ENCODE measurements at regions not wholly inside any gene's neighbourhood (a gene's known extent, or its start where the extent isn't known, plus 50 kb on each side); places are given as distances from the start of the nearest gene placed in this dataset.

DNA sequence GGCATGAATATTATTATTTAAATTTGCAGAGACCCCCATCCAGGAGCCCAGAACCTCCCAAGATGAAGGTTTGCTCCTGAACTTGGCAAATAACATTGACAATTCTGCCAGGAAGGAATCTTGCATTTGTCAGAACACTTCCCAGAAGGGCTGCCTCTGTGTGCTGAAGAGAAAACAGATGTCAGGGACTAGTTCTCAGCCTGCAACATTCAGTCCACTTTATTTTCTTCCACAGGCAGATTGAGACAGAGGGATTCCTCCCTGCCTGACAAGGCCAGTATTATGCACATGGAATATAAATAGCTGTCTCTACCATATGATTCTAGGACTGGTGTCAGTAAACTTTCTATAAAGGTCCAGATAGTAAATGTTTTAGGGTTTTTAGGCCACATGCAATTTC is 171.5 kb upstream of the SIX2 start:
- peaks cover 15% of the 10 kb centered on the region for H3K27me3 ChIP-seq
- H3K9me3 ChIP-seq (replicated peaks in 1 of 3), result no peaks in the 10 kb centered on the region
- DNase-seq, result no peak
- intact Hi-C loops (cut with DNase I), result no loop called here
- no peak overlapping the region for H3K4me3 ChIP-seq
- no peak for TF ChIP-seq CTCF (IDR thresholded peaks at IDR 0.05)
- no peak for TF ChIP-seq POLR2A (IDR thresholded peaks at IDR 0.05)
- H3K27ac ChIP-seq, result no peak overlapping the region
- no peaks in the 10 kb centered on the region for H3K4me1 ChIP-seq (replicated peaks in 1 of 2)
- no peaks in the 10 kb centered on the region for H3K36me3 ChIP-seq (replicated peaks in 1 of 2)

DNA sequence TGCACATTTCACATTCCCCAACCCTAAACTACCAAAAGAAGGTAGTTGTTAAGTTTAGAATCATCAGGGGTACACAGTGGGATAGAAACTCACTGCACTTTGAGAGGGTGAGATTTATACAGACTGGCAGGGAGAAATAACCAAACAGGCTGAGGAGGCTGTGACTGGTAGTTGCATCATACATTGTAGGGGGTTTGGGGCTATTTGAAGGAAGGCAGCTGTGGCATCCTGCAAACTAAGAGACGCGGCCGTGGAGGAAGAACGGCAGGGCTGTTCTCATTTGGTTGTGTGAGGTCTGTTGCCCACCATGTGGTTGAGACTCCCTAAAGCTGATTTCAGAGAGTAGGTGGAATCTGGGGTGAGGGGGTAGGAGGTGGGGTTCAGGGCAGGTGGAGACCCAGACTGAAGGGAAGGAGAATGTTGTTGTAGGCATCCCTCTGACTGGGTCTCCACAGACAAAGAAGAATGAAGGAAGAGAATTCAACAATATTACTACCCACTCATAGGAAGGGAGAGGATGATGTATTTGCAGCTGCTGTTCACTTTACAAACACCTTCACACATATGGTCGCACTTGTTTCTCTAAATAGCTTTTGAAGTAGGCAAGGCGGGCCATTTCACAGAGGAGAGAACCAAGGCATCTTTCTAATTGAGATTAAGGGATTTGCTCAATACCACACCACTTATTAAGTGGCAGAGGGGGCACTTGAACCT is 170.9 kb upstream of the SIX2 start:
- no peaks in the 10 kb centered on the region for H3K9me3 ChIP-seq (replicated peaks in 1 of 3)
- peaks cover 15% of the 10 kb centered on the region for H3K27me3 ChIP-seq
- intact Hi-C loops (cut with DNase I), result no loop called here
- H3K36me3 ChIP-seq (replicated peaks in 1 of 2), result no peaks in the 10 kb centered on the region
- H3K4me1 ChIP-seq (replicated peaks in 1 of 2), result no peaks in the 10 kb centered on the region
- DNase-seq, result no peak
- WGBS, 4 donors, result 70 to 79% (median 76%) methylated on average over 6 of the region's 6 CpGs
- H3K4me3 ChIP-seq, result no peak overlapping the region
- no peak overlapping the region for H3K27ac ChIP-seq
- no peak for TF ChIP-seq POLR2A (IDR thresholded peaks at IDR 0.05)
- no peak for TF ChIP-seq CTCF (IDR thresholded peaks at IDR 0.05)

GRCh38 chr2:45178854-45179253 is 169.6 kb upstream of the SIX2 start:
- no peak overlapping the region for H3K27ac ChIP-seq
- no peaks in the 10 kb centered on the region for H3K9me3 ChIP-seq (replicated peaks in 1 of 3)
- H3K36me3 ChIP-seq (replicated peaks in 1 of 2), result no peaks in the 10 kb centered on the region
- intact Hi-C loops (cut with DNase I), result no loop called here
- no peak overlapping the region for H3K4me3 ChIP-seq
- H3K27me3 ChIP-seq, result peaks cover 10% of the 10 kb centered on the region
- TF ChIP-seq POLR2A (IDR thresholded peaks at IDR 0.05) (no peak), CTCF (IDR thresholded peaks at IDR 0.05) (no peak)
- no peak for DNase-seq
- H3K4me1 ChIP-seq (replicated peaks in 1 of 2), result no peaks in the 10 kb centered on the region
- 73 to 89% (median 87%) methylated on average over 2 of the region's 2 CpGs for WGBS, 4 donors

DNA sequence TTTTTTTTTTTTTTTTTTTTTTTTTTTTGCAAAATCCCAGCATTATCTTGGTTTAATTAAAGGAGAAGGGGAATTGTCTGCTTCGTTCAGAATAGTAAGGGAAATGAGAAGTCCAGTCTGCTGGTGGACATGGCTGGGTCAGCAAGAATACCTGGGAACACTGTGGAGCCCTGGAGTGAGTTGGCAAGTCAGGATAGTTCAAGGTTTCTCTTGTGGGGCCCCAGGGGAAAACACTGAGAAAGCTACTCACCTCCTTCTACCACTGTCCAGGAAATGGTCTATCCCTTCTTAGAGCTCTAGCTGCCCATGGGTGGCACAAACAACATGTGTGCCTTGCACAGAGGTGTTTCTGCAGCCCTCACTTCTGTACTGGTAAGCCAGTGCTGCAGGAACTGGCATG is 169.1 kb upstream of the SIX2 start:
- Histone ChIP-seq H3K27me3 (peaks cover 10% of the 10 kb centered on the region), H3K4me3 (no peak overlapping the region), H3K9me3 (replicated peaks in 1 of 3) (no peaks in the 10 kb centered on the region), H3K36me3 (replicated peaks in 1 of 2) (no peaks in the 10 kb centered on the region), H3K27ac (no peak overlapping the region), H3K4me1 (replicated peaks in 1 of 2) (no peaks in the 10 kb centered on the region)
- no peak for TF ChIP-seq POLR2A (IDR thresholded peaks at IDR 0.05)
- no peak for TF ChIP-seq CTCF (IDR thresholded peaks at IDR 0.05)
- WGBS, 4 donors, result 62 to 85% (median 77%) methylated on average over 1 of the region's 1 CpG
- DNase-seq, result no peak
- intact Hi-C loops (cut with DNase I), result no loop called here
